ENCODE measurements at regions not wholly inside any gene's neighbourhood (a gene's known extent, or its start where the extent isn't known, plus 50 kb on each side); places are given as distances from the start of the nearest gene placed in this dataset.

- TF ChIP-seq CTCF (IDR thresholded peaks at IDR 0.05) = no peak
- no peak for TF ChIP-seq POLR2A (IDR thresholded peaks at IDR 0.05)
These were observed 140.2 kb upstream of the RMST start for GRCh38 chr12:97322388-97322787.

All from body of pancreas (tissue), 4 donors.